PC-9 (cell line): ENCODE measurements at regions not wholly inside any gene's neighbourhood (a gene's known extent, or its start where the extent isn't known, plus 50 kb on each side); places are given as distances from the start of the nearest gene placed in this dataset.

ENCODE experiments used
- EZH2 ChIP-seq: fragments of 200-600 bp; sonication (generic); IDR thresholded peaks from 2 replicates; pipeline ENCODE4 v1.8.0; 2017; ENCODE audit warnings: antibody characterized with exemption, low read depth
- TF ChIP-seq, protein P1 (sequence below): fragments of 200-600 bp; sonication (generic); conservative IDR thresholded peaks from 2 replicates; pipeline ENCODE4 v1.6.1; 2017; ENCODE audit warnings: mixed run types, antibody characterized with exemption, mild to moderate bottlenecking, moderate library complexity

DNA sequence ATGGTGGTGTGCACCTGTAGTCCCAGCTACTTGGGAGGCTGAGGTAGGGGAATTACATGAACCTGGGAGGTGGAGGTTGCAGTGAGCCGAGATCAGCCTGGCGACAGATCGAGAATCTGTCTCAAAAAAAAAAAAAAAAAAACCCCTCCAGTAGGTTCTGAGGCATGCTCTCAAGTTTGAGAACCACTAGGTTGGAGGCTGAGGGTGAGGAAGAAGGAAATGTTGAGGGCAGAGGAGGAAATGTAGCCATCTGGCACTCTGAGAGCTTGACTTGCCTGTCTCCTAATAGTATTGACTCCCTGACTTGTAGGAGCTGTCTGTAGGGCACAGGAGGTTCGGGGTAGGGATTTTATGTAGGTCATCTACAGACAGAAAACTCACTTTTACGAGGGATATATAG is 204.6 kb downstream of the OPA1 start:
- TF ChIP-seq, protein P1, sequence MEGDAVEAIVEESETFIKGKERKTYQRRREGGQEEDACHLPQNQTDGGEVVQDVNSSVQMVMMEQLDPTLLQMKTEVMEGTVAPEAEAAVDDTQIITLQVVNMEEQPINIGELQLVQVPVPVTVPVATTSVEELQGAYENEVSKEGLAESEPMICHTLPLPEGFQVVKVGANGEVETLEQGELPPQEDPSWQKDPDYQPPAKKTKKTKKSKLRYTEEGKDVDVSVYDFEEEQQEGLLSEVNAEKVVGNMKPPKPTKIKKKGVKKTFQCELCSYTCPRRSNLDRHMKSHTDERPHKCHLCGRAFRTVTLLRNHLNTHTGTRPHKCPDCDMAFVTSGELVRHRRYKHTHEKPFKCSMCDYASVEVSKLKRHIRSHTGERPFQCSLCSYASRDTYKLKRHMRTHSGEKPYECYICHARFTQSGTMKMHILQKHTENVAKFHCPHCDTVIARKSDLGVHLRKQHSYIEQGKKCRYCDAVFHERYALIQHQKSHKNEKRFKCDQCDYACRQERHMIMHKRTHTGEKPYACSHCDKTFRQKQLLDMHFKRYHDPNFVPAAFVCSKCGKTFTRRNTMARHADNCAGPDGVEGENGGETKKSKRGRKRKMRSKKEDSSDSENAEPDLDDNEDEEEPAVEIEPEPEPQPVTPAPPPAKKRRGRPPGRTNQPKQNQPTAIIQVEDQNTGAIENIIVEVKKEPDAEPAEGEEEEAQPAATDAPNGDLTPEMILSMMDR = no peak
- no peak for TF ChIP-seq EZH2
